ENCODE measurements at regions not wholly inside any gene's neighbourhood (a gene's known extent, or its start where the extent isn't known, plus 50 kb on each side); places are given as distances from the start of the nearest gene placed in this dataset.
"Not testable (repeated sequence)": the region's sequence is repeated elsewhere in the genome, so short reads cannot be mapped to it uniquely, and the experiment has no call there.

DNA sequence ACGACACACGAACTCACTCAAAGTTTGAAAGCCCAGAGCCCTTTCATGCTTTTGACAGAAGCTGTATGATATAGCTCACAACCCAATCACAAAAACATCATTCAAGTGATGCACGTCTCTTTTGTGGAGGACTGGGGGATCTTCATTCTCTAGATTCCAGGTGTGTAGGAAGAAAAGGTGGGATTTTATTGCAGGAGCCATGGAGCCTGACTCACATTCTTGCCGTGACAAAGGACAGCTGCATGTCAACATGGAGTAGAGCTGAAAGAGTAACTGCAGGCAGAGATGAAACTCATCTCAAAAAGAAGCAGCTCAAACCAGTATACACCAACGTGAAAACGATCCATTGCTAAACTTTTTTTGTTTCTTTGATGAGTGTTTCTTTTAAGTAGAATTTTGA lies 50.9 kb upstream of the PDE1A start:
- DNase-seq: no peak

DNA sequence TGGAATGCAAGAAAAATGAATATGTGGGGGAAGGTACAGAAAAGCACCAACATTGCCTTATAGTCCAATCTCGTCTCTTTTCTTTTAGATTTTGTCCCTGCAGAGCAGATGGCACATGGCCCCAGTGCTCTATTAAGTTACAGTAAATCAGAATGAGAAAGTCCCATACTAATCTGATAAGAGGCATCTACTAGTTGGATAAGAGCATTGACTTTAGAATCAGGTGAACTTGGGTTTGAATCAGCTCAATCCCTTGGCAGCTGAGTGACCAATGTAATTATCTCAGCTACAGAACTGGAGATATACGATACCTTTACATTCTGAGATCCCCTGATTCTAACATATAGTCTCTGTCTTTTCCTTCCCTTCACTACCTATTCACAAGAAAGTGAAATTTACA lies 54.8 kb upstream of the PDE1A start:
- no peak for DNase-seq

- no peak for DNase-seq
Measured at GRCh38 chr2:182482511-182482910, 55.7 kb upstream of the PDE1A start.

- DNase-seq: no peak
Measured at GRCh38 chr2:182496596-182496995, 69.8 kb upstream of the PDE1A start.

GRCh38 chr2:182499706-182500470 lies 73.1 kb upstream of the PDE1A start:
- DNase-seq: no peak

GRCh38 chr2:182503886-182504285 lies 77.0 kb upstream of the PDE1A start:
- DNase-seq: no peak

GRCh38 chr2:182504903-182505302 lies 78.1 kb upstream of the PDE1A start:
- no peak for DNase-seq

- DNase-seq: no peak
Measured at GRCh38 chr2:182506606-182507005, 79.8 kb upstream of the PDE1A start.

DNA sequence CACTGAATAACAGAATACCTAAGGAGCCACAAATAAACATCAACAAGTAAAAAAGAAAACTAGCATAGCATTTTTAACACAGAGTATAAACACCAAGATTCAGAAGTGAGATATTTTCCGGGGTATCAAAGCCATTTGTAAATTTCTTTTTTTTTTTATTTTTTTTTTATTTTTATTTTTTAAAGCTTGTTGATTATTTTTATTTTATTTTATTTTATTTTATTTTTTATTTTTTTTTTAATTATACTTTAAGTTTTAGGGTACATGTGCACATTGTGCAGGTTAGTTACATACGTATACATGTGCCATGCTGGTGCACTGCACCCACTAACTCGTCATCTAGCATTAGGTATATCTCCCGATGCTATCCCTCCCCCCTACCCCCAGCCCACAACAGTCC lies 81.7 kb upstream of the PDE1A start:
- not testable (repeated sequence) for DNase-seq

GRCh38 chr2:182509216-182509615 lies 82.4 kb upstream of the PDE1A start:
- no peak for DNase-seq

DNA sequence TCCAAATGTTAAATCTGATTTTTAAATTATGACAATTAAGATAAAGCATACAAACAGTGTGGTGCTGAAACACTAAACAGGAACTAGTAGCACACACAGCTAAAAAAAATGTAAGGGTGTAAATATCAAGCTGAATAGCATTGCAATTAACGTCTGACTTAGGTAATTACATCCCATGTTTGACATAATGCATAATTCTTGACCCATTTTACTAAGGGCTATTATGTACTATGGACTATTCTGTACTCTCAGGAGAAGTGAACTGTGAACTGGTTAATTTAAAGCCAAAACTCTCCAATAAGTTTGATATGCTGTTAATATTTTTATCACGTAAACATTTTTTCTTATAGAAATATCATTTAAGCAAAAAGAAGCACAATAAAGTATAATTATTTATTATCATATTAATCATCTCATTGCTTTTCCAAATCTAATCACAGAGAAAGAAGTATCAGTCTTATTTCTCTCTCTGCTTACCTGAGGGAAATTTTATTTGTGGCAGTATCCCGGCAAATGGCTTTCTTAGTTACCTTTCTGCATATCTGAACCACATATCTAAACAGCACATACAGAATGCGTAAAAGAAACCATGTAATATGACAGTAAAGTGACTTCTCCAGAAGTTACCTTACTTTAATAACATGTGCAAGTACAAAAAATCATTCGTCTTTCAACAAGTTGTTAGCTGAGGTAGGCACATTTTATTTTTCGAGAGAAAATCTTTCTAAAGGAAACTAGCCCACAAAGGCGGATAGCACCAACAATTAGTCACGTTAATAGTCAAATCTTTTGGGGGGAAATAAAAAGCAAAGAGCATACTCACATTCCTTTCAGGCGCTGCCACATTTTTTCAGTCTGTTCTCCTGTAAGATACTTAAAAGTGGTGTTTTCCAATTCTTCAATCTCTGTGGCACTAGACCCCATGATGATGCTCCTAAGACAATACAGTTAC lies 94.9 kb upstream of the PDE1A start:
- DNase-seq: no peak

DNA sequence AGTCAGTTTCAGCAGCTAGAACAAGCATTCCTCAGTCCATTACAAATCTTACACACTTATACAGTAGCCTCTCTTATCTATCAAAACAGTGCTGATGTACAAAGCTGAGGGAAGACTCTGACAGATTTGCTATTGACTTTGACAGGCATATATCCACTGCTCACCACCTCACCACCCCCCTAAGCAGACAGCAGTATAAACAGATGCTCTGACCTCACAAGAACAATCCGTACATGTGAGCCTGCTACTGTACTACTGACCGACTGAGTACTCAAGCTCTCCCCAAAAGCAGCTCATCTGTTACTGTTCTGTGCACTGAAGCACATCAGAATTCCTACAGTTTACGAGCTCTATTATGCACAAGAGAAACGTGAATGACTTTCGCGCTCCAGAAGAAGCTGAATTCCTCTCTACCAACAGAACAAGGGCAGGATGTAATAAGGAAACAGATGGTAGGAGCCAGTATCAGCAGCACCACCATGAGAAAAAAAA lies 95.6 kb upstream of the PDE1A start:
- peak; percentile 32 to 61 for DNase-seq

- DNase-seq: peak in 1 of 2 donors; percentile 63
Measured at GRCh38 chr2:182522972-182523473, 96.2 kb upstream of the PDE1A start.

GRCh38 chr2:182530636-182531035 lies 103.8 kb upstream of the PDE1A start:
- no peak for DNase-seq

GRCh38 chr2:182540252-182540651 lies 113.4 kb upstream of the PDE1A start:
- DNase-seq: no peak

- no peak for DNase-seq
Measured at GRCh38 chr2:182541268-182541667, 114.4 kb upstream of the PDE1A start.

GRCh38 chr2:182542501-182543258 lies 115.8 kb upstream of the PDE1A start:
- no peak for DNase-seq

DNA sequence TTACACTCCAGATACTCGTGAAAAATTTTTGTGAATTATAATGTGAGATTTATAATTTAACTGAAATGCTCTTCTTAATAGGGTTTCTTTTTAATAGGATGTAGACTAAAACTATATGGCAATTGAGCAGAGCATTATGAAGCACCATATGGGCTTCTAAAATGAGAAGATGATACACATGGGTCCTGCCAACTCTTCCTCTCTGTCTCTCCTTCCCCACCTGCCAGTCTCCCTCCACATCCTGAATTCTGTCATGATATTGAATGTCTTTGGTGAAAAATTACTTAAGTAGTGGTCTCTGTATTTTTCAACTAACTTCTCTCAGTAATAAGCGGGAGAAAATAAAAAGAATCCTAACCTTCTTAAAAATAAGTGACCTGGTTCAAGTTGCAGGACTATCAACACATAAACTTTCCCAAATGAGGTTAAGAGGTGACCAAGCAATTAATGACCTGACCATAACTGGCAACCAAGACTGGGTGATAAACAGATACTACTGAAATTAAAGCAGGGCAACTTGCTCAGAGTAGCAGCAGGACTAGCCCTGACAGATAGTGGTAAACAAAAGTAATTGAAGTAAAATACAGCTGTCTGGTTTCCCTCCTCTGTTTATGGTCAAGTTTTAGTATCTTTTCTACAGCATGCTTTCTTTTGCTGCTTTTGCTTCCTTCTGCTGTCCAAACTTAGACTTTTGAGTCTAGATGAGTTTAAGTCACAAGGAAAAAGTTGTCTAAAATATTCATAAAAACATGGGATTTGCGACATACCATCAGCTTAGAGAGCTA lies 117.1 kb upstream of the PDE1A start:
- no peak for DNase-seq

- DNase-seq: no peak
Measured at GRCh38 chr2:182545420-182546167, 118.8 kb upstream of the PDE1A start.

DNA sequence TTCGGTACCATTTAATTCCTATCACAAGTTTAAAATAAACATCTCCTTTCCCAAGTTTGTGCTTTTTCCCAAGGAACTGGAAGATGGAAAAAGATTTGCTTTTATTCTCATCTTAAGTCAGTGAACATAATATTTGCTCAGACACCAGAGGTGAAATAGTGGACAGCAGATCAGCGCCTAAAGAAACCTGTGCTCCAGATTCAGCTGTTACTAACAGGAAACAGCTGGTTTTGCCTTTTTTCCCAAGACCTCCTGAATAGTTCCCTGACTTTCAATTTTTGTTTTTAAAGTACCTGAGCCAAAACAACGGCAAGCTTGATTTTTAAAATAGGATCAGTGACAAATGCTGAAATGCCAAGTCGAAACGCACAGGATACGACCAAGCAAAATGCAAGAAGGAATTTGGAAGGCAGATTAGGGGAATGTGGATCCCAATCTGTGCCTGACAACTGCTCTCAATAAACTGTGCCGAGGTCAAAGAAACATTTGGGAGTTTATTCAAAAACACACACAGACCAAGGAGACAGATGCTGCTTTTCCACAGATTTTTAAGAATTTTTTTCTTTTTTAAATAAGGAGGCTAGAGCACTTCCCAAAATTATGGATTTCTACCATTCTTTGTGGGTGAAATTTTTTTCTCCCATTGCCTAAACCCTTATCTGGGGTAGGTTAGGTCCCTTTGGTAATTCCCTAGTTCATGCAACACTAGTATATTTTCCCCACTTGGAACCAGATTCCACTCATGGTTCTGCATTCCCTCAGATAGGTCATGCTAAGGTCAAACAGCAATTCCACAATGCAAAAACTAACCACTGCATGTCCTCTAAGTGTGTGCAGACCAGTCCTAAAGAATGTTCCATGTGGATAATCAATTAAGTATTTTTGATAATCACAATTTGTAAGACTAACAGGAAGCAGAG lies 121.5 kb upstream of the PDE1A start:
- DNase-seq: no peak
